Right lobe of liver (tissue), 6 donors: ENCODE measurements at regions not wholly inside any gene's neighbourhood (a gene's known extent, or its start where the extent isn't known, plus 50 kb on each side); places are given as distances from the start of the nearest gene placed in this dataset.

Experiments
- ATAC-seq, 4 donors: fragments of 200-7000 bp; cut with Tn5 transposase; one replicate each; pipeline ENCODE4 v1.9.1; 2020; ENCODE audit warnings: mild to moderate bottlenecking in 4 of 4, moderate library complexity in 4 of 4
- DNase-seq, 3 donors: peaks; one replicate each; pipeline ENCODE4 v3.0.0-alpha.2; 2020
- H3K27ac ChIP-seq, 3 donors: fragments of 200-600 bp; one replicate each; pipeline ENCODE4 v1.8.0; 2022
- H3K27me3 ChIP-seq, 2 donors: fragments of 200-600 bp; one replicate each; pipeline ENCODE4 v1.8.0; 2022
- H3K36me3 ChIP-seq, 4 donors: fragments of 200-600 bp; sonication (generic) in 1 of 4; one replicate each; pipeline versions ENCODE4 v1.5.1 to v1.8.0; 2017 to 2022; ENCODE audit warnings: control low read depth in 1 of 4
- H3K4me1 ChIP-seq, 4 donors: fragments of 200-600 bp; sonication (generic) in 1 of 4; one replicate each; pipeline versions ENCODE4 v1.5.1 to v1.8.0; 2017 to 2022; ENCODE audit warnings: control low read depth in 1 of 4
- H3K4me3 ChIP-seq, 3 donors: fragments of 200-600 bp; one replicate each; pipeline ENCODE4 v1.8.0; 2022
- H3K9me3 ChIP-seq, 4 donors: fragments of 200-600 bp; sonication (generic) in 1 of 4; one replicate each; pipeline versions ENCODE4 v1.5.1 to v1.8.0; 2017 to 2022; ENCODE audit warnings: control low read depth in 1 of 4
- CTCF ChIP-seq, 4 donors: fragments of 200-600 bp in 3 of 4; fragments of 450-650 bp in 1 of 4; IDR thresholded peaks; one replicate each; pipeline versions ENCODE4 v1.5.1 to v1.8.0; 2016 to 2022; ENCODE audit warnings: antibody characterized with exemption in 4 of 4, mild to moderate bottlenecking in 2 of 4
- POLR2A ChIP-seq: fragments of 450-650 bp; IDR thresholded peaks from one replicate; pipeline ENCODE4 v1.6.1; 2017; ENCODE audit warnings: antibody characterized with exemption, mild to moderate bottlenecking
- WGBS: methylation state at CpG from one replicate; pipeline ENCODE4 v1.1.6; 2018; ENCODE audit warnings: low coverage, low lambda C conversion rate; ENCODE audit not compliant: insufficient coverage; ENCODE audit errors: missing lambda C conversion rate; 5-methylcytosine and 5-hydroxymethylcytosine counted together
- intact Hi-C, 2 donors: fragments of 100-400 bp; cut with DNase I; formaldehyde crosslinking; loops; one replicate each; pipeline versions ENCODE4 v1.11.2 to v1.14.1; 2022
- donor health status: DM: no; HTN: yes; CAD: no.
- donor health status: DM: no; HTN: no; CAD: no.
- donor health status: DM: no; HTN: no; CAD: no.
- donor health status: DM: no; HTN: yes; CAD: no.
- donor health status: DM: no; HTN: yes; CAD: no.

DNA sequence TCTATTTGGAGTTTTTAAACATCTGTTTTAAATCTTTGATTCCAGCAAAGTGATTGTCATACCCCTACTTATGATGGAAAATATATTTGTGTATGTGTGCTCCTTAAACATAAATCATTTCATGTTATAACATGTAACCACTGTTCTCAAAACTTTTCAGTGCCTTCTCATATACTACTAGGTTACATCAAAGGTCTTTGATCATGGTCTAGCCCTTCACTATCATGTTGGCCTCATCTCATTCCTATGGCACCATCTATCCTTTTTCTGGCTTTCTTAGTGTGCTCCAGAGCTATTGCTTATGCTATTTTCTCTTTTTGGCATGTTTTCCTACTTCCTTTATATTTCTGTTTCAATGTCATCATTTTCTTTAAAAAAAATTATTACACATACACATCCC, 367.9 kb upstream of the SLC39A10 start:
- no peaks in the 10 kb centered on the region for H3K27me3 ChIP-seq
- DNase-seq (no peak), ATAC-seq (no peak)
- TF ChIP-seq CTCF (IDR thresholded peaks at IDR 0.05) = no peak
- TF ChIP-seq POLR2A = no peak
- H3K27ac ChIP-seq = no peak overlapping the region
- H3K36me3 ChIP-seq = no peaks in the 10 kb centered on the region
- no peaks in the 10 kb centered on the region for H3K9me3 ChIP-seq
- intact Hi-C loops = no loop called here
- H3K4me1 ChIP-seq = no peaks in the 10 kb centered on the region
- H3K4me3 ChIP-seq = no peak overlapping the region

GRCh38 chr2:195279840-195280427, 377.1 kb upstream of the SLC39A10 start:
- no peaks in the 10 kb centered on the region for H3K4me1 ChIP-seq
- no peaks in the 10 kb centered on the region for H3K36me3 ChIP-seq
- ATAC-seq (no peak), DNase-seq (no peak)
- intact Hi-C loops = no loop called here
- 21% methylated on average over 1 of the region's 1 CpG for WGBS
- no peak for TF ChIP-seq CTCF (IDR thresholded peaks at IDR 0.05)
- TF ChIP-seq POLR2A = no peak
- no peak overlapping the region for H3K27ac ChIP-seq
- H3K9me3 ChIP-seq = no peaks in the 10 kb centered on the region
- H3K27me3 ChIP-seq = no peaks in the 10 kb centered on the region
- H3K4me3 ChIP-seq = no peak overlapping the region

- no peak for DNase-seq
- no peaks in the 10 kb centered on the region for H3K36me3 ChIP-seq
- no peak overlapping the region for H3K27ac ChIP-seq
- no peak for ATAC-seq
- no peak for TF ChIP-seq CTCF (IDR thresholded peaks at IDR 0.05)
- no peaks in the 10 kb centered on the region for H3K4me1 ChIP-seq
- intact Hi-C loops = no loop called here
- H3K9me3 ChIP-seq = no peaks in the 10 kb centered on the region
- no peaks in the 10 kb centered on the region for H3K27me3 ChIP-seq
- WGBS = 37% methylated on average over 5 of the region's 5 CpGs
- H3K4me3 ChIP-seq = no peak overlapping the region
Observed at GRCh38 chr2:195270466-195271039, 386.5 kb upstream of the SLC39A10 start.

DNA sequence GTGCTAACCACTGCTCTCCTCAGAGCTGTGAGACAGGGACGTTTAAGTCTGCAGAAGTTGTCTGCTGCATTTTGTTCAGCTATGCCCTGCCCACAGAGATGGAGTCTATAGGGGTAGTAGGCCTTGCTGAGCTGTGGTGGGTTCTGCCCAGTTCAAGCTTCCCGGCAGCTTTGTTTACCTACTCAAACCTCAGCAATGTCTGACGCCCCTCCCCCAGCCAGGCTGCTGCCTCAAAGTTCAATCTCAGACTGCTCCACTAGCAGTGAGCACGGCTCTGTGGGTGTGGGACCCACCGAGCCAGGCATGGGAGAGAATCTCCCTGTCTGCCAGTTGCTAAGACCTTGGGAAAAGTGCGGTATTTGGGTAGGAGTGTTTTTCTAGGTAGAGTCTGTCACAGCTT, 387.8 kb upstream of the SLC39A10 start:
- WGBS = 71% methylated on average over 1 of the region's 6 CpGs
- no peak overlapping the region for H3K4me3 ChIP-seq
- no peaks in the 10 kb centered on the region for H3K4me1 ChIP-seq
- ATAC-seq (no peak), DNase-seq (no peak)
- no peaks in the 10 kb centered on the region for H3K36me3 ChIP-seq
- no peak for TF ChIP-seq CTCF (IDR thresholded peaks at IDR 0.05)
- TF ChIP-seq POLR2A = no peak
- intact Hi-C loops = no loop called here
- no peak overlapping the region for H3K27ac ChIP-seq
- no peaks in the 10 kb centered on the region for H3K9me3 ChIP-seq
- no peaks in the 10 kb centered on the region for H3K27me3 ChIP-seq

GRCh38 chr2:195257979-195258378, 399.0 kb upstream of the SLC39A10 start:
- Histone ChIP-seq H3K27me3 (no peaks in the 10 kb centered on the region), H3K4me3 (no peak overlapping the region), H3K36me3 (no peaks in the 10 kb centered on the region), H3K9me3 (peaks cover 0 to 9% (median 0%) of the 10 kb centered on the region in 4 donors), H3K27ac (no peak overlapping the region), H3K4me1 (no peaks in the 10 kb centered on the region)
- DNase-seq (no peak), ATAC-seq (no peak)
- WGBS = 40% methylated on average over 4 of the region's 4 CpGs
- no peak for TF ChIP-seq CTCF (IDR thresholded peaks at IDR 0.05)
- no peak for TF ChIP-seq POLR2A
- intact Hi-C loops = no loop called here
